ENCODE measurements at regions not wholly inside any gene's neighbourhood (a gene's known extent, or its start where the extent isn't known, plus 50 kb on each side); places are given as distances from the start of the nearest gene placed in this dataset.

- Histone ChIP-seq H3K4me3 (ENCODE audit: low read depth, low read length) (no peak overlapping the region), H3K27me3 (ENCODE audit: control insufficient read depth, insufficient read depth, low read length) (no peaks in the 10 kb centered on the region), H3K9ac (no peak overlapping the region), H3K36me3 (ENCODE audit: control insufficient read depth, insufficient read depth, low read length) (no peaks in the 10 kb centered on the region), H3K27ac (no peak overlapping the region), H3K9me3 (ENCODE audit: control insufficient read depth, low read length) (no peaks in the 10 kb centered on the region), H3K79me2 (no peaks in the 10 kb centered on the region), H3K4me2 (ENCODE audit: low read length) (no peak overlapping the region), H2AFZ (no peak overlapping the region), H3K4me1 (no peaks in the 10 kb centered on the region)
- TF ChIP-seq CTCF (IDR thresholded peaks at IDR 0.05): no peak
Observed at GRCh38 chr13:88932950-88933349, 1261.8 kb downstream of the SLITRK5 start.

- H3K27me3 ChIP-seq (ENCODE audit: control insufficient read depth, insufficient read depth, low read length): no peaks in the 10 kb centered on the region
- no peak overlapping the region for H2AFZ ChIP-seq
- TF ChIP-seq CTCF (IDR thresholded peaks at IDR 0.05): no peak
- H3K4me1 ChIP-seq: no peaks in the 10 kb centered on the region
- no peak overlapping the region for H3K4me3 ChIP-seq (ENCODE audit: low read depth, low read length)
- H3K9ac ChIP-seq: no peak overlapping the region
- H3K36me3 ChIP-seq (ENCODE audit: control insufficient read depth, insufficient read depth, low read length): no peaks in the 10 kb centered on the region
- H3K79me2 ChIP-seq: no peaks in the 10 kb centered on the region
- H3K4me2 ChIP-seq (ENCODE audit: low read length): no peak overlapping the region
- H3K27ac ChIP-seq: no peak overlapping the region
- H3K9me3 ChIP-seq (ENCODE audit: control insufficient read depth, low read length): no peaks in the 10 kb centered on the region
Observed at GRCh38 chr13:88937384-88937783, 1266.2 kb downstream of the SLITRK5 start.

GRCh38 chr13:88945793-88946192 lies 1274.6 kb downstream of the SLITRK5 start:
- no peaks in the 10 kb centered on the region for H3K36me3 ChIP-seq (ENCODE audit: control insufficient read depth, insufficient read depth, low read length)
- no peaks in the 10 kb centered on the region for H3K79me2 ChIP-seq
- no peak for TF ChIP-seq CTCF (IDR thresholded peaks at IDR 0.05)
- no peak overlapping the region for H2AFZ ChIP-seq
- no peaks in the 10 kb centered on the region for H3K4me1 ChIP-seq
- no peak overlapping the region for H3K9ac ChIP-seq
- no peak overlapping the region for H3K4me3 ChIP-seq (ENCODE audit: low read depth, low read length)
- H3K27ac ChIP-seq: no peak overlapping the region
- H3K4me2 ChIP-seq (ENCODE audit: low read length): no peak overlapping the region
- H3K9me3 ChIP-seq (ENCODE audit: control insufficient read depth, low read length): no peaks in the 10 kb centered on the region
- H3K27me3 ChIP-seq (ENCODE audit: control insufficient read depth, insufficient read depth, low read length): no peaks in the 10 kb centered on the region

- Histone ChIP-seq H3K9ac (no peak overlapping the region), H3K4me2 (ENCODE audit: low read length) (no peak overlapping the region), H3K36me3 (ENCODE audit: control insufficient read depth, insufficient read depth, low read length) (no peaks in the 10 kb centered on the region), H3K4me1 (no peaks in the 10 kb centered on the region), H2AFZ (no peak overlapping the region), H3K4me3 (ENCODE audit: low read depth, low read length) (no peak overlapping the region), H3K79me2 (no peaks in the 10 kb centered on the region), H3K27me3 (ENCODE audit: control insufficient read depth, insufficient read depth, low read length) (no peaks in the 10 kb centered on the region), H3K9me3 (ENCODE audit: control insufficient read depth, low read length) (no peaks in the 10 kb centered on the region), H3K27ac (no peak overlapping the region)
- no peak for TF ChIP-seq CTCF (IDR thresholded peaks at IDR 0.05)
Observed at GRCh38 chr13:88948501-88948900, 1277.3 kb downstream of the SLITRK5 start.

GRCh38 chr13:88958821-88959220 lies 1287.7 kb downstream of the SLITRK5 start:
- no peak overlapping the region for H3K4me3 ChIP-seq (ENCODE audit: low read depth, low read length)
- no peak for TF ChIP-seq CTCF (IDR thresholded peaks at IDR 0.05)

More at GRCh38 chr13:88958821-88959220, 1287.7 kb downstream of the SLITRK5 start:
- no peak overlapping the region for H3K27ac ChIP-seq
- H3K27me3 ChIP-seq (ENCODE audit: control insufficient read depth, insufficient read depth, low read length): no peaks in the 10 kb centered on the region
- H3K36me3 ChIP-seq (ENCODE audit: control insufficient read depth, insufficient read depth, low read length): no peaks in the 10 kb centered on the region
- no peak overlapping the region for H2AFZ ChIP-seq
- no peak overlapping the region for H3K9ac ChIP-seq
- no peak overlapping the region for H3K4me2 ChIP-seq (ENCODE audit: low read length)
- no peaks in the 10 kb centered on the region for H3K9me3 ChIP-seq (ENCODE audit: control insufficient read depth, low read length)
- H3K4me1 ChIP-seq: no peaks in the 10 kb centered on the region
- no peaks in the 10 kb centered on the region for H3K79me2 ChIP-seq

All from parathyroid adenoma (tissue), 2 donors.